ENCODE measurements at regions not wholly inside any gene's neighbourhood (a gene's known extent, or its start where the extent isn't known, plus 50 kb on each side); places are given as distances from the start of the nearest gene placed in this dataset.

DNA sequence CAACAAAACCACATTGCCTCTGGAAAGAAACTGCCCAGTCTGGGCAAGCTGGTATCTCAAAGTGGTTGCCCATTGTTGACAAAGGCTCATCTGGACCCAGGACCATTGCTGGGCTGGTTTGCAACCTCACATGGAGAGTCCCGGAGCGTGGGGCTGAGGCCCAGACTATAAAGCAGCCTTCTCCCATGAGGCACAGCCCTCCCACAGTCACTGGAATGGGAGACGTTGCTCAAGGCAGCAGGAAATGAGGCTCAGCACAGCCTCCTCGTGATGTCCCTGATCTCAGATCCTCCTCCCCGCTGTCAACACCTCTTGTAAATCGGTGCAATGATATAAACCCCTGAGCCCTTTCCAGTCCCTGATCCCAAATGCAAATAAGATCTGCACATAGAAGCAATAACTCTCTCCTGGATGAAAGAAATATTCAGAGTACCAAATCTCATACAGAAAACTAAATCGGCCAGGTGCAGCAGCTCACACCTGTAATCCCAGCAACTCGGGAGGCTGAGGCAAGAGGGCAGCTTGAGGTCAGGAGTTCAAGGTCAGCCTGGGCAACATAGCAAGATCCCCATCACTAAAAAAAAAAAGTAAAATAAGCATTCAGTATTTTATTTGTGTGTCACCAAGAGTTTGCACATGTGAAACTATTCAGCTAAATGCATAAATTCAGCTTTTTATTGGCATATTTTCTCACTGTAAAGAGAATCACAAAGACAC is 103.0 kb upstream of the RREB1 start:
- no peak overlapping the region for H3K4me2 ChIP-seq (ENCODE audit: insufficient read depth, low read length)
- BruUV-seq (replicated peaks), result no TSS peak
- TF ChIP-seq JUN (IDR thresholded peaks at IDR 0.05; ENCODE audit: borderline replicate concordance, insufficient read depth, insufficient read length, low read depth), result no peak
- no peak for TF ChIP-seq POLR2AphosphoS5 (IDR thresholded peaks at IDR 0.05; ENCODE audit: insufficient read depth, low read depth, low read length)
- TF ChIP-seq EZH2 (IDR thresholded peaks at IDR 0.05; ENCODE audit: borderline replicate concordance, low read depth, low read length, severe bottlenecking), result no peak
- no peak overlapping the region for H3K4me3 ChIP-seq (replicated peaks in 1 of 3; ENCODE audit: insufficient read depth in 1 of 3, low read depth in 1 of 3, low read length in 3 of 3)
- dilution Hi-C loops (cut with MboI; ENCODE audit: extremely low pct_ligation_motif_present, low sequenced_read_pairs) (no loop called here), intact Hi-C loops (cut with micrococcal nuclease) (no loop called here)
- peaks cover 0 to 4% of the 10 kb centered on the region in 2 experiments for H3K27me3 ChIP-seq (ENCODE audit: control insufficient read depth in 2 of 2, insufficient read depth in 2 of 2, low read length in 2 of 2)
- H3K79me2 ChIP-seq (ENCODE audit: control insufficient read depth, insufficient read depth, low read length), result no peaks in the 10 kb centered on the region
- no peaks in the 10 kb centered on the region for H4K20me1 ChIP-seq (replicated peaks; ENCODE audit: control insufficient read depth, extremely low read depth, insufficient read depth, low read length)
- ChIA-PET POLR2A (no interaction called here), CTCF (no interaction called here)
- H3K27ac ChIP-seq (ENCODE audit: insufficient read depth, low read depth, low read length), result no peak overlapping the region
- no peaks in the 10 kb centered on the region for H3K9me3 ChIP-seq (replicated peaks; ENCODE audit: control insufficient read depth, insufficient read depth, low read length)
- no peak overlapping the region for H3K9ac ChIP-seq (replicated peaks; ENCODE audit: extremely low read depth, insufficient read depth, low read length)
- H3K4me1 ChIP-seq (ENCODE audit: control insufficient read depth, extremely low read depth, insufficient read depth, low read length), result no peaks in the 10 kb centered on the region
- H2AFZ ChIP-seq (ENCODE audit: low read depth, low read length), result no peak overlapping the region
- FAIRE-seq (no peak), DNase-seq (ENCODE audit: low read depth, low spot score) (no peak)
- no peaks in the 10 kb centered on the region for H3K9me1 ChIP-seq (replicated peaks; ENCODE audit: control insufficient read depth, extremely low read depth, insufficient read depth, low read length)
- H3K36me3 ChIP-seq (ENCODE audit: control insufficient read depth in 2 of 2, extremely low read depth in 1 of 2, insufficient read depth in 2 of 2, low read length in 2 of 2), result no peaks in the 10 kb centered on the region

DNA sequence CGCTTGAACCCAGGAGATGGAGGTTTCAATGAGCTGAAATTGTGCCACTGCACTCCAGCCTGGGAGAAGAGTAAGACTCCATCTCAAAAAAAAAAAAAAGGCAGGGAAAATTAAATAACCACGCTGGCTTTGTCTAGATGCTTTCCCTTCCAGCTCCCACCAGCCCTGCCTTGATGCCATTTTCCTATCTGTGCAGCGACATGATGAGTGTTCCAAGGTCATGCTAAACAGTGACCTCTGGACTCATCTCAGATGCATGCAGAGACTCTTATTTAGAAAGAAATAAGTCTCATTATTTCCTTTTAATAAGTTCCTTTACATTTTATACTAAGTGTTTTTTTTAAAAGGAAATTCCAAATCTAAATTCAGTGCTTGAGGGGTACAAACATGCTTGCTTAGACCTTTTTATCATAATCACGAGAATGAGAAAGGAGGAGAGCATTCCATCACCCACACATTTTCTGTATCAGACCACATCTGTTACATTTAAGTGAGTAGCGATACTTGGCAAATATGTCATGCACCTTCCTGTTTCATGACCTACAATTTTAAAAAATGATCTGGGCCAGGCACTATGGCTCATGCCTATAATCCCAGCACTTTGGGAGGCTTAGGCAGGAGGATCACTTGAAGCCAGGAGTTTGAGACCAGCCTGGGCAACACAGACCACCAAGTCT is 101.1 kb upstream of the RREB1 start:
- H3K4me3 ChIP-seq (replicated peaks in 1 of 3; ENCODE audit: insufficient read depth in 1 of 3, low read depth in 1 of 3, low read length in 3 of 3), result no peak overlapping the region
- TF ChIP-seq POLR2A (IDR thresholded peaks at IDR 0.05; ENCODE audit: low read depth, low read length) (no peak), GATA2 (IDR thresholded peaks at IDR 0.05; ENCODE audit: insufficient read depth, insufficient read length, low read depth, low read length) (no peak), FOS (IDR thresholded peaks at IDR 0.05; ENCODE audit: borderline replicate concordance, insufficient read depth, low read length) (no peak), MAX (IDR thresholded peaks at IDR 0.05; ENCODE audit: insufficient read depth, insufficient read length) (no peak), JUN (IDR thresholded peaks at IDR 0.05; ENCODE audit: borderline replicate concordance, insufficient read depth, insufficient read length, low read depth) (no peak), EZH2 (IDR thresholded peaks at IDR 0.05; ENCODE audit: borderline replicate concordance, low read depth, low read length, severe bottlenecking) (no peak), POLR2AphosphoS5 (IDR thresholded peaks at IDR 0.05; ENCODE audit: insufficient read depth, low read depth, low read length) (no peak), MYC (IDR thresholded peaks at IDR 0.05; ENCODE audit: low read depth, low read length) (no peak)
- TF ChIP-seq, protein P1, sequence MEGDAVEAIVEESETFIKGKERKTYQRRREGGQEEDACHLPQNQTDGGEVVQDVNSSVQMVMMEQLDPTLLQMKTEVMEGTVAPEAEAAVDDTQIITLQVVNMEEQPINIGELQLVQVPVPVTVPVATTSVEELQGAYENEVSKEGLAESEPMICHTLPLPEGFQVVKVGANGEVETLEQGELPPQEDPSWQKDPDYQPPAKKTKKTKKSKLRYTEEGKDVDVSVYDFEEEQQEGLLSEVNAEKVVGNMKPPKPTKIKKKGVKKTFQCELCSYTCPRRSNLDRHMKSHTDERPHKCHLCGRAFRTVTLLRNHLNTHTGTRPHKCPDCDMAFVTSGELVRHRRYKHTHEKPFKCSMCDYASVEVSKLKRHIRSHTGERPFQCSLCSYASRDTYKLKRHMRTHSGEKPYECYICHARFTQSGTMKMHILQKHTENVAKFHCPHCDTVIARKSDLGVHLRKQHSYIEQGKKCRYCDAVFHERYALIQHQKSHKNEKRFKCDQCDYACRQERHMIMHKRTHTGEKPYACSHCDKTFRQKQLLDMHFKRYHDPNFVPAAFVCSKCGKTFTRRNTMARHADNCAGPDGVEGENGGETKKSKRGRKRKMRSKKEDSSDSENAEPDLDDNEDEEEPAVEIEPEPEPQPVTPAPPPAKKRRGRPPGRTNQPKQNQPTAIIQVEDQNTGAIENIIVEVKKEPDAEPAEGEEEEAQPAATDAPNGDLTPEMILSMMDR (IDR thresholded peaks at IDR 0.05; ENCODE audit: extremely low read depth in 1 of 2, insufficient read depth in 1 of 2, low read depth in 1 of 2, low read length in 2 of 2), result no peak
- no peak overlapping the region for H3K27ac ChIP-seq (ENCODE audit: insufficient read depth, low read depth, low read length)
- no peaks in the 10 kb centered on the region for H3K36me3 ChIP-seq (ENCODE audit: control insufficient read depth in 2 of 2, extremely low read depth in 1 of 2, insufficient read depth in 2 of 2, low read length in 2 of 2)
- no peaks in the 10 kb centered on the region for H3K79me2 ChIP-seq (ENCODE audit: control insufficient read depth, insufficient read depth, low read length)
- BruUV-seq (replicated peaks), result no TSS peak
- ChIA-PET CTCF (no interaction called here), POLR2A (no interaction called here)
- no peaks in the 10 kb centered on the region for H3K4me1 ChIP-seq (ENCODE audit: control insufficient read depth, extremely low read depth, insufficient read depth, low read length)
- H4K20me1 ChIP-seq (replicated peaks; ENCODE audit: control insufficient read depth, extremely low read depth, insufficient read depth, low read length), result no peaks in the 10 kb centered on the region
- H3K9me1 ChIP-seq (replicated peaks; ENCODE audit: control insufficient read depth, extremely low read depth, insufficient read depth, low read length), result no peaks in the 10 kb centered on the region
- no peak overlapping the region for H3K4me2 ChIP-seq (ENCODE audit: insufficient read depth, low read length)
- no peaks in the 10 kb centered on the region for H3K9me3 ChIP-seq (replicated peaks; ENCODE audit: control insufficient read depth, insufficient read depth, low read length)
- H3K9ac ChIP-seq (replicated peaks; ENCODE audit: extremely low read depth, insufficient read depth, low read length), result no peak overlapping the region
- intact Hi-C loops (cut with micrococcal nuclease), result no loop called here
- H3K27me3 ChIP-seq (ENCODE audit: control insufficient read depth in 2 of 2, insufficient read depth in 2 of 2, low read length in 2 of 2), result peaks cover 0 to 4% of the 10 kb centered on the region in 2 experiments
- H2AFZ ChIP-seq (ENCODE audit: low read depth, low read length), result no peak overlapping the region
- dilution Hi-C loops (cut with MboI; ENCODE audit: extremely low pct_ligation_motif_present, low sequenced_read_pairs), result no loop called here
- DNase-seq (ENCODE audit: low read depth, low spot score), result no peak
- FAIRE-seq, result no peak
